ENCODE measurements at regions not wholly inside any gene's neighbourhood (a gene's known extent, or its start where the extent isn't known, plus 50 kb on each side); places are given as distances from the start of the nearest gene placed in this dataset.

GRCh38 chrX:26606971-26607370 lies 391.0 kb downstream of the MAGEB5 start:
- H3K27me3 ChIP-seq = no peaks in the 10 kb centered on the region
- H3K4me3 ChIP-seq = no peak overlapping the region
- TF ChIP-seq, protein P1, sequence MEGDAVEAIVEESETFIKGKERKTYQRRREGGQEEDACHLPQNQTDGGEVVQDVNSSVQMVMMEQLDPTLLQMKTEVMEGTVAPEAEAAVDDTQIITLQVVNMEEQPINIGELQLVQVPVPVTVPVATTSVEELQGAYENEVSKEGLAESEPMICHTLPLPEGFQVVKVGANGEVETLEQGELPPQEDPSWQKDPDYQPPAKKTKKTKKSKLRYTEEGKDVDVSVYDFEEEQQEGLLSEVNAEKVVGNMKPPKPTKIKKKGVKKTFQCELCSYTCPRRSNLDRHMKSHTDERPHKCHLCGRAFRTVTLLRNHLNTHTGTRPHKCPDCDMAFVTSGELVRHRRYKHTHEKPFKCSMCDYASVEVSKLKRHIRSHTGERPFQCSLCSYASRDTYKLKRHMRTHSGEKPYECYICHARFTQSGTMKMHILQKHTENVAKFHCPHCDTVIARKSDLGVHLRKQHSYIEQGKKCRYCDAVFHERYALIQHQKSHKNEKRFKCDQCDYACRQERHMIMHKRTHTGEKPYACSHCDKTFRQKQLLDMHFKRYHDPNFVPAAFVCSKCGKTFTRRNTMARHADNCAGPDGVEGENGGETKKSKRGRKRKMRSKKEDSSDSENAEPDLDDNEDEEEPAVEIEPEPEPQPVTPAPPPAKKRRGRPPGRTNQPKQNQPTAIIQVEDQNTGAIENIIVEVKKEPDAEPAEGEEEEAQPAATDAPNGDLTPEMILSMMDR (IDR thresholded peaks at IDR 0.05) = no peak
- TF ChIP-seq POLR2A (IDR thresholded peaks at IDR 0.05) = no peak
- no peaks in the 10 kb centered on the region for H3K4me1 ChIP-seq
- H3K36me3 ChIP-seq (ENCODE audit: low read depth, missing control alignments) = no peaks in the 10 kb centered on the region
- no peak for DNase-seq
- WGBS, 2 donors = 75 to 78% methylated on average over 1 of the region's 1 CpG
- intact Hi-C loops (cut with DNase I; ENCODE audit: low total_unique reads) = no loop called here
- no peaks in the 10 kb centered on the region for H3K9me3 ChIP-seq
- no peak overlapping the region for H3K27ac ChIP-seq

- Histone ChIP-seq H3K36me3 (ENCODE audit: low read depth, missing control alignments) (no peaks in the 10 kb centered on the region), H3K9me3 (no peaks in the 10 kb centered on the region), H3K27me3 (no peaks in the 10 kb centered on the region), H3K27ac (no peak overlapping the region), H3K4me1 (no peaks in the 10 kb centered on the region), H3K4me3 (no peak overlapping the region)
- TF ChIP-seq, protein P1 (IDR thresholded peaks at IDR 0.05) = no peak
- no peak for TF ChIP-seq POLR2A (IDR thresholded peaks at IDR 0.05)
- 38 to 46% methylated on average over 2 of the region's 2 CpGs for WGBS, 2 donors
- intact Hi-C loops (cut with DNase I; ENCODE audit: low total_unique reads) = no loop called here
- peak; percentile 20 for DNase-seq
Observed at GRCh38 chrX:26597981-26598380, 382.0 kb downstream of the MAGEB5 start.

DNA sequence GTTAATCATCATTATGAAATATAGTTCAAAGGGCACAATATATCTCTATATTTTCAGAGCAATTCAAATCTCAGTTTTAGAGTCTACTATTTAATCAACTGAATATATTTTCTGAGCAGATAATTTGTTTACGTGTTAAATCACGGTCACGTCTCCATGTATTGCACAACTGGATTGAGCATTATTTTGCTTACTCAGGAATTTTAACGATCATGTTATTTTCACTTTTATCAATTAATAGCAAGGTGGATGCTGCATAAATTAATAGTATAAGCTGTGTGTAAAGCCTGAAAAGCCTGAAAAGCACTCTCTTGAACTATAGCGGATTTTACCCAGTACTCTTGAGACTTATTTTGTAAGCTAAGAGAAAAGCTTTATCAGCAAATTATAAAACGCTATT lies 374.9 kb downstream of the MAGEB5 start:
- Histone ChIP-seq H3K4me3 (no peak overlapping the region), H3K9me3 (no peaks in the 10 kb centered on the region), H3K27ac (no peak overlapping the region), H3K27me3 (no peaks in the 10 kb centered on the region), H3K36me3 (ENCODE audit: low read depth, missing control alignments) (no peaks in the 10 kb centered on the region), H3K4me1 (no peaks in the 10 kb centered on the region)
- intact Hi-C loops (cut with DNase I; ENCODE audit: low total_unique reads) = no loop called here
- DNase-seq = no peak
- 70 to 77% methylated on average over 6 of the region's 6 CpGs for WGBS, 2 donors
- TF ChIP-seq POLR2A (IDR thresholded peaks at IDR 0.05) = no peak
- TF ChIP-seq, protein P1 (IDR thresholded peaks at IDR 0.05) = no peak

DNA sequence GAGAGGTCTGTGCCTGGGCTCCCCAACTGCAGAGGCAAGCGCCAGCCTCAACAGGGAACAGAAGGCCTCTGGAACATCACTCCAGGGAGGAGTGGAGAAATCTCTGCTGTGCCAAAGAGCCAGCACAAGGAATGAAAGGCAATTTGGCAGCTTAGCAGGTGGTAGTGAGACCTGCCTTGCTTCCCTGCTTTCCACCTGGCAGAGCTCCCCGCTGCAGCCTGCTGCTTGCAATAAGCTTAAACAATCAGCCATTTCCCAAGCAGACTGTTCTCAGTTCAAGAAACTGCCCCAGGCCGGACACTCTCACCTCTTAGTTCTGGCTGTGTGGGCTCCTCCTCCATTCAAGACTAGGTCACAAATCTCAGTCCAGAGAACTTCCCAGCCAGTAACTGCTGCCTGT lies 370.6 kb downstream of the MAGEB5 start:
- 84 to 100% methylated on average over 1 to 3 of the region's 3 CpGs for WGBS, 2 donors
- no peak for DNase-seq
- no peaks in the 10 kb centered on the region for H3K4me1 ChIP-seq

GRCh38 chrX:26581091-26581490 lies 365.1 kb downstream of the MAGEB5 start:
- Histone ChIP-seq H3K4me3 (no peak overlapping the region), H3K27me3 (no peaks in the 10 kb centered on the region), H3K27ac (no peak overlapping the region), H3K36me3 (ENCODE audit: low read depth, missing control alignments) (no peaks in the 10 kb centered on the region), H3K4me1 (no peaks in the 10 kb centered on the region), H3K9me3 (no peaks in the 10 kb centered on the region)
- TF ChIP-seq, protein P1 (IDR thresholded peaks at IDR 0.05) = no peak
- TF ChIP-seq POLR2A (IDR thresholded peaks at IDR 0.05) = no peak
- no peak for DNase-seq
- intact Hi-C loops (cut with DNase I; ENCODE audit: low total_unique reads) = no loop called here

More for the DNA sequence above, 370.6 kb downstream of the MAGEB5 start:
- Histone ChIP-seq H3K4me3 (no peak overlapping the region), H3K36me3 (ENCODE audit: low read depth, missing control alignments) (no peaks in the 10 kb centered on the region), H3K9me3 (no peaks in the 10 kb centered on the region), H3K27ac (no peak overlapping the region), H3K27me3 (no peaks in the 10 kb centered on the region)
- TF ChIP-seq, protein P1 (IDR thresholded peaks at IDR 0.05) = no peak
- TF ChIP-seq POLR2A (IDR thresholded peaks at IDR 0.05) = no peak
- intact Hi-C loops (cut with DNase I; ENCODE audit: low total_unique reads) = no loop called here
